ENCODE measurements at regions not wholly inside any gene's neighbourhood (a gene's known extent, or its start where the extent isn't known, plus 50 kb on each side); places are given as distances from the start of the nearest gene placed in this dataset.

GRCh38 chr10:17519457-17519856 lies 65.1 kb upstream of the ST8SIA6 start (continued):
- TF ChIP-seq CTCF (IDR thresholded peaks at IDR 0.05 in 2 of 3, conservative IDR thresholded peaks at IDR 0.05 in 1 of 3; ENCODE audit: insufficient read depth in 2 of 3, low read depth in 1 of 3, low read length in 3 of 3), result no peak
- TF ChIP-seq AFF1 (IDR thresholded peaks at IDR 0.05; ENCODE audit: low read depth in 1 of 2, partially characterized antibody in 2 of 2), result no peak
- no peak for TF ChIP-seq ZNF398 (CRISPR knock-in tag; IDR thresholded peaks at IDR 0.05)
- TF ChIP-seq ZNF79 (CRISPR knock-in tag; IDR thresholded peaks at IDR 0.05; ENCODE audit: low read depth), result no peak
- TF ChIP-seq HDAC1 (IDR thresholded peaks at IDR 0.05), result no peak
- no peak for TF ChIP-seq THAP12 (CRISPR knock-in tag; IDR thresholded peaks at IDR 0.05)
- no peak for TF ChIP-seq CREM (IDR thresholded peaks at IDR 0.05; ENCODE audit: low read depth)
- TF ChIP-seq ZNF316 (IDR thresholded peaks at IDR 0.05), result peak; percentile 22; the same call in 1 of the 2 replicates
- TF ChIP-seq NR0B1 (IDR thresholded peaks at IDR 0.05; ENCODE audit: partially characterized antibody), result no peak
- no peak for TF ChIP-seq RBBP5 (IDR thresholded peaks at IDR 0.05; ENCODE audit: borderline replicate concordance, insufficient read depth, low read length, poor library complexity, severe bottlenecking)

All from K562 (cell line).